H1 (cell line): ENCODE measurements at regions not wholly inside any gene's neighbourhood (a gene's known extent, or its start where the extent isn't known, plus 50 kb on each side); places are given as distances from the start of the nearest gene placed in this dataset.

Experiments used
- CTCF ChIA-PET: fragments of 300-600 bp; sonication (Branson Sonifier 250); formaldehyde crosslinking; loops from one replicate; lab custom pipeline; 2021; ENCODE audit not compliant: partially characterized antibody; lab: Charles Lee
- POLR2A ChIA-PET: fragments of 300-600 bp; sonication (Branson Sonifier 250); formaldehyde crosslinking; loops from one replicate; lab custom pipeline; 2021; ENCODE audit warnings: inconsistent platforms; ENCODE audit not compliant: partially characterized antibody; lab: Charles Lee
- DNase-seq, 2 experiments: peaks; one replicate each; pipeline versions ENCODE4 v3.0.0 to v3.0.0-alpha.2; 2010 to 2022; ENCODE audit warnings: low spot score in 2 of 2, low read depth in 1 of 2, mixed read lengths in 1 of 2
- FAIRE-seq: peaks from 2 replicates; lab custom pipeline; 2011; peaks lifted over from hg19 to GRCh38; lab: Jason Lieb, UNC
- H2AFZ ChIP-seq: 2 replicates; pipeline ENCODE4 v1.8.1; 2012; ENCODE audit warnings: low read length, inconsistent platforms
- H2AK5ac ChIP-seq: 2 replicates; pipeline ENCODE4 v1.6.1; 2013; ENCODE audit warnings: low read depth, low read length
- H2BK120ac ChIP-seq: replicated peaks from 2 replicates; pipeline ENCODE3; 2013; ENCODE audit warnings: low read depth, low read length, inconsistent platforms
- H2BK12ac ChIP-seq: 2 replicates; pipeline ENCODE4 v1.6.1; 2013; ENCODE audit warnings: low read depth, low read length
- H2BK15ac ChIP-seq: 2 replicates; pipeline ENCODE4 v1.6.1; 2013; ENCODE audit warnings: low read length
- H2BK20ac ChIP-seq: 2 replicates; pipeline ENCODE4 v1.6.1; 2013; ENCODE audit warnings: low read length
- H2BK5ac ChIP-seq: 2 replicates; pipeline ENCODE4 v1.6.1; 2013; ENCODE audit warnings: low read depth, low read length
- H3K14ac ChIP-seq: 2 replicates; pipeline ENCODE4 v1.6.1; 2013; ENCODE audit warnings: inconsistent platforms; ENCODE audit not compliant: insufficient read length
- H3K18ac ChIP-seq: 2 replicates; pipeline ENCODE4 v1.6.1; 2013; ENCODE audit warnings: low read length; ENCODE audit errors: extremely low read depth
- H3K23ac ChIP-seq: 2 replicates; pipeline ENCODE4 v1.6.1; 2013; ENCODE audit warnings: inconsistent platforms; ENCODE audit not compliant: insufficient read length
- H3K23me2 ChIP-seq: 2 replicates; pipeline ENCODE4 v1.6.1; 2013; ENCODE audit warnings: low read depth, low read length
- H3K27ac ChIP-seq: 2 replicates; pipeline ENCODE4 v1.6.1; 2011; ENCODE audit warnings: low read depth, low read length, inconsistent platforms
- H3K27me3 ChIP-seq, 4 experiments: replicated peaks in 1 of 4; 1 replicate in 1 of 4; 2 replicates in 3 of 4; pipeline versions ENCODE4 v1.6.1 to v1.8.1; 2011 to 2013; ENCODE audit warnings: low read length in 3 of 4, mild to moderate bottlenecking in 3 of 4, inconsistent platforms in 2 of 4, mixed read lengths in 2 of 4, moderate library complexity in 1 of 4; ENCODE audit not compliant: control insufficient read depth in 3 of 4, insufficient read depth in 3 of 4; ENCODE audit errors: extremely low read depth in 1 of 4
- H3K36me3 ChIP-seq, 4 experiments: 2 replicates each; pipeline versions ENCODE4 v1.6.1 to v1.8.1; 2011 to 2013; ENCODE audit warnings: mild to moderate bottlenecking in 4 of 4, low read length in 3 of 4, moderate library complexity in 2 of 4, control low read depth in 1 of 4, inconsistent platforms in 1 of 4; ENCODE audit not compliant: insufficient read depth in 4 of 4, control insufficient read depth in 2 of 4
- H3K4ac ChIP-seq: replicated peaks from 2 replicates; pipeline ENCODE3; 2013; ENCODE audit warnings: low read length, low read depth, mixed read lengths, inconsistent platforms; ENCODE audit not compliant: insufficient read length
- H3K4me1 ChIP-seq, 4 experiments: replicated peaks in 1 of 4; 1 replicate in 1 of 4; 2 replicates in 3 of 4; pipeline versions ENCODE4 v1.6.1 to v1.8.1; 2011 to 2013; ENCODE audit warnings: low read length in 3 of 4, inconsistent platforms in 2 of 4, mixed read lengths in 1 of 4; ENCODE audit not compliant: insufficient read depth in 4 of 4, control insufficient read depth in 3 of 4
- H3K4me2 ChIP-seq, 2 experiments: 2 replicates each; pipeline versions ENCODE4 v1.6.1 to v1.8.1; 2011 to 2013; ENCODE audit warnings: low read depth in 2 of 2, low read length in 2 of 2, control low read depth in 1 of 2, inconsistent platforms in 1 of 2, mild to moderate bottlenecking in 1 of 2; ENCODE audit not compliant: insufficient read depth in 1 of 2
- H3K4me3 ChIP-seq, 4 experiments: fragments of 200-600, 300-600 bp in 1 of 4; sonication (generic), shearing (Covaris generic), sonication (Bioruptor Twin) in 1 of 4; 2 replicates each; pipeline versions ENCODE4 v1.5.1 to v1.8.1; 2011 to 2016; ENCODE audit warnings: low read length in 4 of 4, low read depth in 3 of 4, control low read depth in 2 of 4, inconsistent platforms in 2 of 4, mild to moderate bottlenecking in 2 of 4, mixed read lengths in 1 of 4, moderate library complexity in 1 of 4; ENCODE audit not compliant: insufficient read depth in 2 of 4; ENCODE audit errors: extremely low read depth in 1 of 4
- H3K56ac ChIP-seq: replicated peaks from 2 replicates; pipeline ENCODE3; 2013; ENCODE audit warnings: low read depth, mild to moderate bottlenecking, mixed read lengths, low read length, inconsistent platforms; ENCODE audit not compliant: insufficient read length
- H3K79me1 ChIP-seq: 2 replicates; pipeline ENCODE4 v1.6.1; 2013; ENCODE audit warnings: low read depth, low read length, control low read depth
- H3K79me2 ChIP-seq, 2 experiments: 2 replicates each; pipeline versions ENCODE4 v1.6.1 to v1.8.1; 2012 to 2013; ENCODE audit warnings: low read length in 2 of 2, mild to moderate bottlenecking in 2 of 2, inconsistent platforms in 1 of 2; ENCODE audit not compliant: insufficient read depth in 2 of 2, control insufficient read depth in 1 of 2
- H3K9ac ChIP-seq, 4 experiments: replicated peaks in 1 of 4; 1 replicate in 1 of 4; 2 replicates in 3 of 4; pipeline versions ENCODE4 v1.6.1 to v1.8.1; 2011 to 2013; ENCODE audit warnings: low read depth in 3 of 4, low read length in 3 of 4, control low read depth in 2 of 4, mild to moderate bottlenecking in 2 of 4, moderate library complexity in 2 of 4, inconsistent platforms in 1 of 4; ENCODE audit errors: extremely low read depth in 1 of 4
- H3K9me3 ChIP-seq, 2 experiments: 2 replicates each; pipeline versions ENCODE4 v1.6.1 to v1.8.1; 2012 to 2013; ENCODE audit warnings: mild to moderate bottlenecking in 2 of 2, moderate library complexity in 2 of 2, control low read depth in 1 of 2, inconsistent platforms in 1 of 2, low read depth in 1 of 2, low read length in 1 of 2, mixed read lengths in 1 of 2; ENCODE audit not compliant: insufficient read depth in 2 of 2
- H4K20me1 ChIP-seq, 2 experiments: replicated peaks in 1 of 2; 2 replicates each; pipeline versions ENCODE3 to v1.8.1; 2011 to 2013; ENCODE audit warnings: inconsistent platforms in 2 of 2, low read length in 2 of 2, mild to moderate bottlenecking in 1 of 2; ENCODE audit not compliant: insufficient read depth in 2 of 2, control insufficient read depth in 1 of 2
- H4K5ac ChIP-seq: 2 replicates; pipeline ENCODE4 v1.6.1; 2013; ENCODE audit warnings: low read length, low read depth, mixed read lengths, inconsistent platforms; ENCODE audit not compliant: insufficient read length
- H4K8ac ChIP-seq: 2 replicates; pipeline ENCODE4 v1.8.0; 2013; ENCODE audit warnings: mild to moderate bottlenecking, moderate library complexity, low read length, inconsistent platforms; ENCODE audit not compliant: insufficient read depth; ENCODE audit errors: extremely low read depth
- H4K91ac ChIP-seq: replicated peaks from 2 replicates; pipeline ENCODE3; 2013; ENCODE audit warnings: low read length, mixed read lengths, inconsistent platforms; ENCODE audit not compliant: insufficient read length
- ATF2 ChIP-seq: IDR thresholded peaks from 2 replicates; pipeline ENCODE4 v1.6.1; 2012; ENCODE audit warnings: low read length, inconsistent platforms
- BCL11A ChIP-seq, 2 experiments: IDR thresholded peaks; one replicate each; pipeline ENCODE4 v1.6.1; 2011; ENCODE audit warnings: low read depth in 2 of 2, low read length in 2 of 2, mild to moderate bottlenecking in 2 of 2
- MAFK ChIP-seq: IDR thresholded peaks from 2 replicates; pipeline ENCODE4 v1.6.1; 2012; ENCODE audit warnings: low read depth, mild to moderate bottlenecking, improper control_type of control experiment, low read length
- SIRT6 ChIP-seq: IDR thresholded peaks from one replicate; pipeline ENCODE4 v1.7.1; 2012; ENCODE audit warnings: low read length, inconsistent platforms
- SP4 ChIP-seq: IDR thresholded peaks from 2 replicates; pipeline ENCODE4 v1.6.1; 2012; ENCODE audit warnings: low read length, inconsistent platforms
- TAF1 ChIP-seq: IDR thresholded peaks from 2 replicates; pipeline ENCODE4 v1.6.1; 2011; ENCODE audit warnings: mild to moderate bottlenecking, low read depth, low read length
- TAF7 ChIP-seq: optimal IDR thresholded peaks from 2 replicates; pipeline ENCODE3; 2011; ENCODE audit warnings: low read depth, mild to moderate bottlenecking, inconsistent platforms, low read length, moderate library complexity, borderline replicate concordance
- TCF12 ChIP-seq: IDR thresholded peaks from 2 replicates; pipeline ENCODE4 v1.6.1; 2011; ENCODE audit warnings: low read depth, mild to moderate bottlenecking, low read length
- TEAD4 ChIP-seq: IDR thresholded peaks from 2 replicates; pipeline ENCODE4 v1.6.1; 2012; ENCODE audit warnings: low read depth, low read length, inconsistent platforms, mixed read lengths
- ZNF274 ChIP-seq: IDR thresholded peaks from 2 replicates; pipeline ENCODE4 v1.7.0; 2012; ENCODE audit warnings: low read length, borderline replicate concordance; ENCODE audit errors: extremely low read depth
- WGBS, 2 experiments: shearing (Covaris generic) in 1 of 2; methylation state at CpG; one replicate each; pipeline versions ENCODE4 v1.1.6 to v1.1.7; 2013 to 2015; ENCODE audit warnings: low lambda C conversion rate in 2 of 2, mixed read lengths in 2 of 2, inconsistent platforms in 1 of 2, low coverage in 1 of 2, missing lambda C conversion rate in 1 of 2; ENCODE audit not compliant: insufficient replicate concordance in 2 of 2, insufficient coverage in 1 of 2, insufficient read length in 1 of 2; ENCODE audit errors: extremely low coverage in 1 of 2, missing lambda C conversion rate in 1 of 2; 5-methylcytosine and 5-hydroxymethylcytosine counted together

GRCh38 chr16:63457869-63458268, 1421.6 kb upstream of the CDH8 start:
- Histone ChIP-seq H4K8ac (no peak overlapping the region), H3K4me2 (no peak overlapping the region), H3K23me2 (no peaks in the 10 kb centered on the region), H4K91ac (no peak overlapping the region), H3K9ac (no peak overlapping the region), H2AFZ (no peak overlapping the region), H3K79me1 (no peaks in the 10 kb centered on the region), H2BK15ac (no peak overlapping the region), H3K23ac (no peak overlapping the region), H2BK5ac (no peak overlapping the region), H2AK5ac (no peak overlapping the region), H3K56ac (no peak overlapping the region), H3K27me3 (no peaks in the 10 kb centered on the region), H2BK12ac (no peak overlapping the region), H3K4me1 (peaks cover 0 to 3% (median 0%) of the 10 kb centered on the region in 4 experiments; a peak in 1 of 7 replicates), H3K14ac (no peak overlapping the region), H3K4me3 (no peak overlapping the region), H3K27ac (no peak overlapping the region), H3K36me3 (no peaks in the 10 kb centered on the region), H4K5ac (no peak overlapping the region), H4K20me1 (no peaks in the 10 kb centered on the region), H3K4ac (no peak overlapping the region), H3K79me2 (no peaks in the 10 kb centered on the region), H2BK20ac (no peak overlapping the region), H3K18ac (no peak overlapping the region), H3K9me3 (no peaks in the 10 kb centered on the region), H2BK120ac (no peak overlapping the region)
- TF ChIP-seq SIRT6: no peak
- TF ChIP-seq BCL11A (IDR thresholded peaks at IDR 0.05; ENCODE audit: low read depth in 2 of 2, low read length in 2 of 2): no peak
- TF ChIP-seq MAFK: no peak
- no peak for TF ChIP-seq TCF12
- no peak for TF ChIP-seq TEAD4
- no peak for TF ChIP-seq SP4
- no peak for TF ChIP-seq TAF1
- no peak for TF ChIP-seq ATF2
- no peak for TF ChIP-seq TAF7
- no peak for TF ChIP-seq ZNF274
- POLR2A ChIA-PET: no interaction called here
- FAIRE-seq (no peak), DNase-seq (no peak)
- WGBS, 2 experiments: 97% methylated on average over 2 of the region's 2 CpGs; no CpG with 5 or more reads in 1 of the 2 experiments
- CTCF ChIA-PET: no interaction called here
